SK-N-SH (cell line): ENCODE measurements at regions not wholly inside any gene's neighbourhood (a gene's known extent, or its start where the extent isn't known, plus 50 kb on each side); places are given as distances from the start of the nearest gene placed in this dataset.

ENCODE experiments used
- CTCF ChIA-PET: fragments of 300-600, 350-600 bp; formaldehyde crosslinking; extraction: SDS; loops from one replicate; lab custom pipeline; 2021; lab: Yijun Ruan, JAX
- POLR2A ChIA-PET: fragments of 350-600 bp; sonication (Branson Sonifier 250); formaldehyde crosslinking; extraction: SDS; loops from one replicate; lab custom pipeline; 2020; ENCODE audit warnings: antibody characterized with exemption, inconsistent platforms; lab: Yijun Ruan, JAX
- DNase-seq: peaks from one replicate; pipeline ENCODE4 v3.0.0; 2012
- H2AFZ ChIP-seq: fragments of 200-600 bp; sonication (generic); 2 replicates; pipeline ENCODE4 v1.8.1; 2016; ENCODE audit warnings: antibody characterized with exemption, mild to moderate bottlenecking, low read depth
- H3F3A ChIP-seq: fragments of 200-600 bp; sonication (generic); replicated peaks from 2 replicates; pipeline ENCODE3; 2016; ENCODE audit warnings: antibody characterized with exemption, mild to moderate bottlenecking; ENCODE audit not compliant: insufficient read depth
- H3K27ac ChIP-seq, 2 experiments: fragments of 200-500 bp in 1 of 2; fragments of 200-600 bp in 1 of 2; sonication (Bioruptor generic) in 1 of 2; sonication (generic), shearing (Covaris generic) in 1 of 2; 2 replicates each; pipeline versions ENCODE4 v1.5.1 to v1.6.1; 2014 to 2016; ENCODE audit warnings: low read depth in 2 of 2, inconsistent platforms in 1 of 2, low read length in 1 of 2, mild to moderate bottlenecking in 1 of 2, mixed read lengths in 1 of 2
- H3K27me3 ChIP-seq: fragments of 200-600 bp; sonication (generic), shearing (Covaris generic); 2 replicates; pipeline ENCODE4 v1.6.1; 2016; ENCODE audit warnings: mixed run types; ENCODE audit not compliant: insufficient read depth
- H3K36me3 ChIP-seq, 2 experiments: fragments of 200-500 bp in 1 of 2; fragments of 200-600 bp in 1 of 2; sonication (Bioruptor generic) in 1 of 2; sonication (generic) in 1 of 2; replicated peaks in 1 of 2; 2 replicates each; pipeline versions ENCODE3 to v1.5.1; 2014 to 2016; ENCODE audit warnings: low read length in 1 of 2, mild to moderate bottlenecking in 1 of 2; ENCODE audit not compliant: insufficient read depth in 2 of 2, control insufficient read depth in 1 of 2
- H3K4me1 ChIP-seq, 2 experiments: fragments of 200-500 bp in 1 of 2; fragments of 200-600 bp in 1 of 2; sonication (Bioruptor generic) in 1 of 2; sonication (generic), shearing (Covaris generic) in 1 of 2; 2 replicates each; pipeline versions ENCODE4 v1.5.1 to v1.6.1; 2014 to 2016; ENCODE audit warnings: low read depth in 1 of 2, low read length in 1 of 2, mixed run types in 1 of 2; ENCODE audit not compliant: insufficient read depth in 2 of 2, control insufficient read depth in 1 of 2
- H3K4me2 ChIP-seq: fragments of 200-600 bp; sonication (generic), shearing (Covaris generic); 2 replicates; pipeline ENCODE4 v1.6.1; 2017; ENCODE audit warnings: mixed run types
- H3K4me3 ChIP-seq, 2 experiments: fragments of 200-500 bp in 1 of 2; fragments of 200-600 bp in 1 of 2; sonication (Bioruptor generic) in 1 of 2; sonication (generic), shearing (Covaris generic) in 1 of 2; 2 replicates each; pipeline versions ENCODE4 v1.5.1 to v1.8.1; 2014 to 2016; ENCODE audit warnings: low read depth in 2 of 2, inconsistent platforms in 1 of 2, low read length in 1 of 2, mild to moderate bottlenecking in 1 of 2, mixed read lengths in 1 of 2, moderate library complexity in 1 of 2
- H3K79me2 ChIP-seq: fragments of 200-600 bp; sonication (generic); 2 replicates; pipeline ENCODE4 v1.8.1; 2017; ENCODE audit warnings: mild to moderate bottlenecking; ENCODE audit not compliant: insufficient read depth
- H3K9ac ChIP-seq: fragments of 200-600 bp; sonication (generic); 2 replicates; pipeline ENCODE4 v1.6.1; 2017; ENCODE audit warnings: mixed run types
- H3K9me2 ChIP-seq: fragments of 200-600 bp; sonication (generic); 2 replicates; pipeline ENCODE4 v1.6.1; 2017; ENCODE audit warnings: mixed run types
- H3K9me3 ChIP-seq: fragments of 200-600 bp; sonication (generic); 2 replicates; pipeline ENCODE4 v1.6.1; 2017; ENCODE audit warnings: mixed run types, mild to moderate bottlenecking, moderate library complexity
- H4K20me1 ChIP-seq: fragments of 200-600 bp; sonication (generic); 2 replicates; pipeline ENCODE4 v1.6.1; 2017; ENCODE audit warnings: mild to moderate bottlenecking, mixed run types; ENCODE audit not compliant: insufficient read depth
- CHD2 ChIP-seq: fragments of 150-350 bp; IDR thresholded peaks from 2 replicates; pipeline ENCODE4 v1.6.1; 2018; ENCODE audit warnings: low read length; ENCODE audit not compliant: partially characterized antibody
- CTCF ChIP-seq: fragments of 200-600 bp; sonication (generic); IDR thresholded peaks from 2 replicates; pipeline ENCODE4 v1.6.1; 2017; ENCODE audit warnings: antibody characterized with exemption, mild to moderate bottlenecking, moderate library complexity
- EP300 ChIP-seq, 2 experiments: IDR thresholded peaks; 2 replicates each; pipeline versions ENCODE4 v1.4.0 to v1.6.1; 2012; ENCODE audit warnings: borderline replicate concordance in 1 of 2, low read depth in 1 of 2, low read length in 1 of 2
- FOXJ3 ChIP-seq: sonication (generic); formaldehyde crosslinking; IDR thresholded peaks from 2 replicates; pipeline ENCODE4 v1.5.1; 2020; ENCODE audit warnings: mild to moderate bottlenecking, missing genetic modification reagents
- GABPA ChIP-seq: IDR thresholded peaks from 2 replicates; pipeline ENCODE4 v1.4.0; 2012; ENCODE audit warnings: low read depth, mild to moderate bottlenecking
- GATA2 ChIP-seq: sonication (generic); formaldehyde crosslinking; IDR thresholded peaks from 2 replicates; pipeline ENCODE4 v1.5.0; 2020; ENCODE audit warnings: mild to moderate bottlenecking, missing genetic modification reagents
- IRF3 ChIP-seq: fragments of 150-350 bp; IDR thresholded peaks from 2 replicates; pipeline ENCODE4 v1.6.1; 2016; ENCODE audit warnings: mild to moderate bottlenecking, low read depth, low read length
- JUND ChIP-seq: IDR thresholded peaks from 2 replicates; pipeline ENCODE4 v1.4.0; 2012
- PBX3 ChIP-seq: IDR thresholded peaks from 2 replicates; pipeline ENCODE4; 2012
- POLR2AphosphoS5 ChIP-seq: IDR thresholded peaks from 2 replicates; pipeline ENCODE4 v1.6.1; 2012; ENCODE audit warnings: low read depth, low read length
- RAD21 ChIP-seq: IDR thresholded peaks from 2 replicates; pipeline ENCODE4 v1.6.1; 2012; ENCODE audit warnings: mild to moderate bottlenecking, low read length
- RCOR1 ChIP-seq: fragments of 150-350 bp; IDR thresholded peaks from 2 replicates; pipeline ENCODE4 v1.6.1; 2017; ENCODE audit warnings: antibody characterized with exemption, low read length
- RFX5 ChIP-seq: IDR thresholded peaks from 2 replicates; pipeline ENCODE4 v1.6.1; 2012; ENCODE audit warnings: mild to moderate bottlenecking, improper control_type of control experiment, low read length
- RXRA ChIP-seq: IDR thresholded peaks from 2 replicates; pipeline ENCODE4 v1.4.0; 2012; ENCODE audit warnings: low read depth, mild to moderate bottlenecking, borderline replicate concordance
- TAF1 ChIP-seq: IDR thresholded peaks from 2 replicates; pipeline ENCODE4 v1.6.1; 2012; ENCODE audit warnings: low read depth, mild to moderate bottlenecking, low read length, moderate library complexity, borderline replicate concordance
- TEAD4 ChIP-seq: IDR thresholded peaks from 2 replicates; pipeline ENCODE4 v1.4.0; 2012; ENCODE audit warnings: mild to moderate bottlenecking, borderline replicate concordance; ENCODE audit not compliant: insufficient read depth
- USF1 ChIP-seq: IDR thresholded peaks from 2 replicates; pipeline ENCODE4 v1.4.0; 2012; ENCODE audit warnings: low read depth, borderline replicate concordance
- USF2 ChIP-seq: fragments of 150-350 bp; IDR thresholded peaks from 2 replicates; pipeline ENCODE4 v1.6.1; 2017; ENCODE audit warnings: antibody characterized with exemption, low read length, low read depth, borderline replicate concordance
- ZBTB33 ChIP-seq: IDR thresholded peaks from 2 replicates; pipeline ENCODE4 v1.4.0; 2012; ENCODE audit warnings: low read depth, borderline replicate concordance
- WGBS: methylation state at CpG from one replicate; pipeline ENCODE4 v1.1.6; 2017; ENCODE audit warnings: low lambda C conversion rate; 5-methylcytosine and 5-hydroxymethylcytosine counted together

- Histone ChIP-seq H3K4me3 (no peak overlapping the region), H3K36me3 (no peaks in the 10 kb centered on the region)
- no peak for TF ChIP-seq RFX5
- TF ChIP-seq IRF3 = no peak
- TF ChIP-seq EP300 (IDR thresholded peaks at IDR 0.05; ENCODE audit: borderline replicate concordance in 1 of 2, low read depth in 1 of 2, low read length in 1 of 2) = no peak
- TF ChIP-seq RXRA = no peak
- TF ChIP-seq TAF1 = no peak
- no peak for TF ChIP-seq RCOR1
- TF ChIP-seq CHD2 = no peak
- TF ChIP-seq PBX3 = no peak
- no peak for TF ChIP-seq USF1
- TF ChIP-seq USF2 = no peak
- no peak for TF ChIP-seq FOXJ3 (CRISPR knock-in tag)
- TF ChIP-seq, all 33 proteins: peak for 0
- no peak for DNase-seq
- Histone ChIP-seq H3K27ac (no peak overlapping the region), H3K9ac (no peak overlapping the region), H3K79me2 (no peaks in the 10 kb centered on the region), H3K9me3 (no peaks in the 10 kb centered on the region), H3K4me1 (no peaks in the 10 kb centered on the region; a peak in 2 of 4 replicates), H3K27me3 (no peaks in the 10 kb centered on the region; the same call in 1 of the 2 replicates), H2AFZ (no peak overlapping the region), H3K4me2 (no peak overlapping the region), H4K20me1 (no peaks in the 10 kb centered on the region), H3F3A (no peaks in the 10 kb centered on the region), H3K9me2 (no peaks in the 10 kb centered on the region)
- ChIA-PET CTCF (no interaction called here), POLR2A (no interaction called here)
- WGBS = 48% methylated on average over 6 of the region's 6 CpGs
Measured at GRCh38 chr4:186885289-186885688, 161.6 kb upstream of the FAT1 start.

- Histone ChIP-seq H2AFZ (no peak overlapping the region), H3K4me1 (no peaks in the 10 kb centered on the region; a peak in 2 of 4 replicates), H3K9me2 (no peaks in the 10 kb centered on the region), H4K20me1 (no peaks in the 10 kb centered on the region), H3K79me2 (no peaks in the 10 kb centered on the region), H3K4me3 (no peak overlapping the region), H3K27ac (no peak overlapping the region), H3K9ac (no peak overlapping the region), H3K9me3 (no peaks in the 10 kb centered on the region), H3K36me3 (no peaks in the 10 kb centered on the region), H3K4me2 (no peak overlapping the region), H3F3A (no peaks in the 10 kb centered on the region), H3K27me3 (no peaks in the 10 kb centered on the region; the same call in 1 of the 2 replicates)
- ChIA-PET CTCF (interaction anchor here (1.4 kb wide), 1 partner anchor 37 kb away, joined by 3 read pairs; no protein-coding TSS in a partner anchor), POLR2A (no interaction called here)
- DNase-seq = no peak
- 64% methylated on average over 2 of the region's 2 CpGs for WGBS
- TF ChIP-seq CTCF (no peak), RXRA (no peak), RAD21 (no peak), USF1 (no peak), TAF1 (no peak), ZBTB33 (no peak), GABPA (no peak), RFX5 (no peak), JUND (no peak), TEAD4 (no peak), POLR2AphosphoS5 (no peak), GATA2 (CRISPR knock-in tag) (no peak)
Measured at GRCh38 chr4:186886759-186887158, 163.1 kb upstream of the FAT1 start.
